HS-27A (cell line): ENCODE measurements at regions not wholly inside any gene's neighbourhood (a gene's known extent, or its start where the extent isn't known, plus 50 kb on each side); places are given as distances from the start of the nearest gene placed in this dataset.
"Not testable (repeated sequence)": the region's sequence is repeated elsewhere in the genome, so short reads cannot be mapped to it uniquely, and the experiment has no call there.

Experiments
- DNase-seq: peaks from one replicate; pipeline ENCODE4 v3.0.0-alpha.2; 2012; ENCODE audit warnings: low read depth, missing footprints

DNA sequence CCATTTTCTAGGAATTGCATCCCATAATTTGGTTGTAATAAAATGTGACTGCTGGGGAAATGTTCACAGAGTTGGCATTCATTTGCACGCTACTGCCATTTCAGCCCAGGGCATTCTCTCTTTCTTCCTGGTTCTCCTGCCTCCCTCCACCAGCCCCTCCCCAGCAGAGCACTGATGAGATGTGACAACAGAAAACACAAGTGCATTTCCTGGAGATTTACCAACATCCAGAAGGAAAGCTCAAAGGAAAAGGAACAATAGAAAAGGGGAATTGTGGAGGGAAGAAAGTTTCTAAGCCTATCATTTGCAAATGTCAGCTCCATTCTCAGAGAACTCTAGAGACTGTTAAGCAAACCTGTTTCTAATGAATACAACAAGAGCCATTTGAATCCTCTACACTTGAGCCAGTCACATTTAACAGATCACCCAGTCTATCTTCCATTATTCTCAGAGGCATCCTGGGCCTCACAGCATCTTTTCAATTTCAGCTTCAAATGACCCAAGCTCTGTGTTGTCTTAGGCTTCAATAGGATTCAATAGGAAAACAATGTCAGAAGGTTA lies 395.6 kb upstream of the PBX1 start:
- no peak for DNase-seq

DNA sequence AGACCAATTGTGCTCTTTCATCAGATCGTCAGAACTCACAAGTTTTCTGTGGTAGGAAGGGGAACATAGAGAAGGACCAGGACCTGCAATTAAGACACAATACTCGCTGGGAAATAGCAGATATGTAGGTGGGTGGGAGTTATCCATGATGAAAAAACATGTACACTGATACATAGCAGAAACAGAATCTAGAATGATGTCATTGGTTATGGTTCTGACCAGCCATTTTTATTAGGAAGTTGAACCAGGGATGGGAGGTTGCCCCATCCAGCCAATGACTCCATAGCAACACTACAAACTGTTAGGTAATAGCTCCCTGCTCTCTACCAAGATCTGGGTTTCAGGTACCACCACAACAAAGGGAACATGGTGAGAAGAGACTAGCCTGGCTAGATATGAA lies 393.5 kb upstream of the PBX1 start:
- no peak for DNase-seq

DNA sequence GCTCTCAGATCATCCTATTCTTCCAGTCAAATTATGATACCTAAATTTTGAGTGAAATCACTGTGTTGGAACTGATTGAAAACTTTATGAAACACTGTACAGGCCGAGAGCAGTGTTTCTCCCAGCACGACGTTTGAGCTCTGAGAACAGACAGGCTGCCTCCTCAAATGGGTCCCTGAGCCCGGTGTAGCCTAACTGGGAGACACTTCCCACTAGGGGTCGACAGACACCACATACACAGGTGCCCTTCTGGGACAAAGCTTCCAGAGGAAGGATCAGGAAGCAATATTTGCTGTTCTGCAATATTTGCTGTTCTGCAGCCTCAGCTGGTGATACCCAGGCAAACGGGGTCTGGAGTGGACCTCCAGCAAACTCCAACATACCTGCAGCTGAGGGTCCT lies 392.5 kb upstream of the PBX1 start:
- not testable (repeated sequence) for DNase-seq

DNA sequence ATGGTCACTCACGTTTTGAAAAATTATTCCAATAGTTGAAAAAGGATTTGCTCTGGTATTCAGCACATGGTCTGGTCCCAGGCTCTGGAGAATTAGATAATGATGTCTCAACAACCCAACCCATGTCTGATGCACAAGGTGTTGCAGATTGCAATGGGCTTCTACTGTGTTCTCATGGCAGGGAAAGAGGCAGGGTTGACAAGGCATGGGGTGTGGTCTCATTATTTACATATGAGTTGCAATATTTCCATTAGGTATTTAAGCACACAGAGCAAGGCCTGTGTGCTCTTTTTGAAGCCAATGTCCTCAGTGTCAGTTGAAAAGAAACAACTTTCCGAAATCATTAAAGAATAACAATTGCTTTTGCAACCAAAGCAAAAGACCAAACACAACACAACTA lies 381.9 kb upstream of the PBX1 start:
- no peak for DNase-seq

GRCh38 chr1:164180824-164181223 lies 378.2 kb upstream of the PBX1 start:
- no peak for DNase-seq

DNA sequence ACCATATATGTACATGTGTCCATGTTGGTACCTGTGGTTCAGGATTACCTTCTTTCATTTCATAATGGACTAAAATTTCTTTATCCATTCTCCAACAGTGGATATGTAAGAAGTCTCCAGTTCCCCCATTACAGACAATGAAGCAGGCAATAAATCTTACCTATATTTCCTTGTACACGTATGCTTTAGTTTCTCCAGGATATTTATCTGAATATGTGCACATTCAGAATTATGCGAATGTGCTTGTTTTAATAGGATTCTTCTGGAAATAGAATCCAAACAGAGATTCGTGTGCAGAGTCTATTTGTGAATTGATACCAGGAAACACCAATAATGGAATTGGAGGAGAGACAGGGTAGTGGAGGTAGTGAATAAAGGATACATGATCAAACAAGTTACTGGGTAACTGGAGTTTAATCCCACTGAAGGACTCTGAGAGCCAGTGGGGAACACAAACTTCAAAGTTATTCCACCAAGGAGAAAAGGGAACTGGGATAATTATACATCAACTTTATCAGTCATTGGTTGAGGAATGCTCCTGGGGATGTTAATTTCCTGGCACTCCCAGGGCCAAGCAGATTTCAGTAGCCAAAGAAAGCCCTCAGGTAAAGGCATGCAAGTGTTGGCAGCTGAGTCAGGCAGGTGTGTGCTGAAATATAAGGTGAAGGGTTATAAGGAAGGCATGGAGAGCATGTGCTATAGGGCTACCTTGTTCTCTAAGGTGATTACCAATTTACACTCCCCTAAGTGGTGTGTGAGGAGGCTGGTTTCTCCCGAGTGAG lies 374.9 kb upstream of the PBX1 start:
- DNase-seq = no peak

DNA sequence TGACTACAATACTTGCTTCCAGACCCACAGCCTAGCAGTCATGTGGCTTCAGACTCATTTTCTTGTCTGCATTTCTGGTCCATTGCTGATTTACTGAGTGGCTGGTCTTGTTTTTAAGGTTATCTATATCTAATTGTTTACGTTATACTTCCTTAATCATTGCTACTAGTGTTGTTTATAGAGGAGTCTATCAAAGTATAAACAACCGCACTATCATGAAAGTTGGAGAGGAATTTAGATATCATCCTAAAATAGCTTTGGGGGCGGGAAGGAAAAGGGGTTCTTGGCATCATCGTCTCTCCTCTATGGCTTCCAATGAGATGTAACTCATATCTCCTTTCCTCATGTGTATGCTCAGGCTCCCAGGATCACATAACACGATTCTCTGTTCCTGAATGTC lies 372.1 kb upstream of the PBX1 start:
- no peak for DNase-seq

DNA sequence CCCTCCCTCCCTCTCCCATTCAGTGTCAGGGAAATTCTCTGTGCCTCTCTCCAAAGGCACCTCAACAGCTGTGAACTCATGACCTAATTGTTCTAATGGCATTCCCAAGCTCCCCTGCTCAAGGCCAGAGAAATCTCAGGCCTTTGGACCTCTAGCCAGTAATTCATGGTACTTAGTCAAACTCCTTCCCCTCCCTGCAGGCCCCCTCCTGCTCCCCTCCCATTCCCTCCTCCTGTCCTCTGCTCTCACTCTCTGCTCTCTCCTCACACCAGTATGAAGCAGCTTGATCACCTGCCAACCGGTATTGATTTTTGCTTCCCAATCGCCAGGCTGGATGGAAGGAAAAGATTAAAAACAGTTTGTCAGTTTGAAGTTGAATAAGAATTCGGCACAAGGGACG lies 370.5 kb upstream of the PBX1 start:
- no peak for DNase-seq

- DNase-seq = no peak
Observed at GRCh38 chr1:164191191-164191590, 367.8 kb upstream of the PBX1 start.

DNA sequence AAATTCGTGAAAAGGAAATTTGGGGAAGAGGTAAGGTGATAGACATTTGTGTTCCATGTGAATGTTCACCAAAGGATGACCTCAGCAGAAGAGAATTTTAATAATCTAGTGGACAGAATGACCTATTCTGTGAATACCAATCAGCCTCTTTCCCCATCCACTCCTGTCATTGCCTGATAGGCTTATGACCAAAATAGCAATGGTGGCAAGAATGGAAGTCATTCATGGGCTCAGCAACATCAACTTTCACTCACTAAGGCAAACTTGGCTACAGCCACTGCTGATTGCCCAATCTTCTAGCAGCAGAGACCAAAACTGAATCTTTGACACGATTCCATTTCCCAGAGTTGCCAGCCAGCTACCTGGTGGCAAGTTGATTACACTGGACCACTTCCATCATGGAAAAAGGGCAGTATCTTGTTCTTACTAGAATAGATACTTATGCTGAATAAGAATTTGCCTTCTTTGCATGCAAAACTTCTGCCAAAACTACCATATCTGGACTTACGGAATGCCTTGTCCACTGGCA lies 348.7 kb upstream of the PBX1 start:
- no peak for DNase-seq

DNA sequence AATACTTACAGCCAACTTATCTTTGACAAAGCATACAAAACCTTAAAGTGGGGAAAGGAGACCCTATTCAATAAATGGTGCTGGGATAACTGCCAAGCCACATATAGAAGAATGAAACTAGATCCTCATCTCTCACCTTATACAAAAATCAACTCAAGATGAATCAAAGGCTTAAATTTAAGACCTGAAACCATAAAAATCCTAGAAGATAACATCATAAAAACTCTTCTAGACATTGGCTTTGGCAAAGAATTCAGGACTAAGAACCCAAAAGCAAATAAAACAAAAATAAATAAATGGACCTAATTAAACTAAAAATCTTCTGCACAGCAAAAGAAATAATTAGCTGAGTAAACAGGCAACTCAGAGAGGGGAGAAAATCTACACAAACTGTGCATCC lies 335.6 kb upstream of the PBX1 start:
- no peak for DNase-seq

- DNase-seq = no peak
Observed at GRCh38 chr1:164225011-164225410, 334.0 kb upstream of the PBX1 start.

GRCh38 chr1:164226977-164227376 lies 332.0 kb upstream of the PBX1 start:
- DNase-seq = no peak

GRCh38 chr1:164228928-164229327 lies 330.1 kb upstream of the PBX1 start:
- DNase-seq = no peak

DNA sequence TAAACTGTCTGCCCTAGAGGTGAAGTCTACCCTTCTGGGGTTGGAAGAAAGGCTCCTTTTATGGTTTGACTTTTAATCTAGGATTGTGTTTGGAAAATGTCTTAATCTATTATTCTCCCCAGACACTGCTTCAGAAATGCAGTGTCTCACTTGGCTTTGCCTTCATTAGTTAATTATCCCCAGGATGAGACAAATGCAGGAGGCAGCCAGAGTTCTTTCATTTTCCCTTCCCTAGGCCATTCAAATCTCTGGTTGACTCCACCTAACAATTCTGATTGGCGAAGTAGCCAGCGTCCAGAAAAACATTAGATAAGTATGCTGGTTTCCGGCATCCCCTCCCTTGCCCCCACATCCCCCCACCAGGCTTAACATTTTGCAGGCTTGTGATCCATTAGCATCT lies 325.8 kb upstream of the PBX1 start:
- DNase-seq = no peak

DNA sequence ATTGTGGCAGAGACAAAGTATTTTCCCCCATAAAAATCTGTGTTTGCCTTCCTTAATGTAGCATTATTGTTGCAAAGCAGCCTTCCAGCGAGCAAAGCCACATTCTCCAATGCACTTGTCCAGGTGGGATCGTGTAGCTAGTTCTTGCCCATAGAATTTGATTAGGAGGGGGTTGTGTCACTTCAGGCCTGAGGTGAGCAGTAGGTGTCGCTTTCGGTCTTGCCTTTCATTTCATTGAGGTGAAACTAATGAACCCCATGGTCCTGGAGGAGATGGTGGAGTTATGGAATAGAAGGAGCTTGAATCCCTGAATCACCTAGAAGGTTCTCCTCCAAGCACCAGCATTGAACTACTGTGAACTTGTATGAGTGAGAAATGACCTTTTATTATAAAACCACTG lies 318.9 kb upstream of the PBX1 start:
- no peak for DNase-seq

- DNase-seq = no peak
Observed at GRCh38 chr1:164250365-164250764, 308.6 kb upstream of the PBX1 start.

DNA sequence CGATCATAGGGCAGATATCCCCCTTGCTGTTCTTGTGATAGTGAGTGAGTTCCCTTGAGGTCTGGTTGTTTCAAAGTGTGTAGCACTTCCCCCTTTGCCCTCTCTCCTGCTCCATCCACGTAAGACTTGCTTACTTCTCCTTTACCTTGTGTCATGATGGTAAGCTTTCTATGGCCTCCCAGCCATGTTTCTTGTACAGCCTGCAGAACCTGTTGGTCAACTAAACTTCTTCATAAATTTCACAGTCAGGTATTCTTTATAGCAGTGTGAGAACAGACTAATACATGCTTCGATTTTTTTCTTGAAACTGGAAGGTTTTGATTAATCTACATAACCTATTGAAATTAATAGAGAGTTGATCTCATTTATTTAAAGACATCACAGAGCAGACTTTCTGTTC lies 302.5 kb upstream of the PBX1 start:
- DNase-seq = no peak

- no peak for DNase-seq
Observed at GRCh38 chr1:164261691-164262240, 297.2 kb upstream of the PBX1 start.

DNA sequence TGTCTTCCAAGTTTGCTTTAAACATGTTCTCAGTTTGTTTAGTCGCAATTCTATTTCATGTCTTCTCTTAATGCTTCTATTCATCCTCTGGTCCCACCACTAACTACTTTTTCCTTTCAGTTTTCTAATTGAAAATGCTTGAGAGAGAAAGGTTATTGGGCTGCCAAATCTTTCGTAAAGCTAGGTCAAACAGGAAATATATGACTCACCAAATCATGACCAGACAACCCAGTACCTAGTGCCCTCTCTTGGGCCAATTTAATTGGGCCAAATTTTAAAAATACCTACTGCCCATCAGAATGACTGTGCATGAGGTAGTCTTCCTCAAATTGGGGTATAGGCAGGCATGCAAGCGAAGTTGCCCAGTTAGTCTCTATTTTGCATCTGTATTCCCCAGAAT lies 295.4 kb upstream of the PBX1 start:
- no peak for DNase-seq

DNA sequence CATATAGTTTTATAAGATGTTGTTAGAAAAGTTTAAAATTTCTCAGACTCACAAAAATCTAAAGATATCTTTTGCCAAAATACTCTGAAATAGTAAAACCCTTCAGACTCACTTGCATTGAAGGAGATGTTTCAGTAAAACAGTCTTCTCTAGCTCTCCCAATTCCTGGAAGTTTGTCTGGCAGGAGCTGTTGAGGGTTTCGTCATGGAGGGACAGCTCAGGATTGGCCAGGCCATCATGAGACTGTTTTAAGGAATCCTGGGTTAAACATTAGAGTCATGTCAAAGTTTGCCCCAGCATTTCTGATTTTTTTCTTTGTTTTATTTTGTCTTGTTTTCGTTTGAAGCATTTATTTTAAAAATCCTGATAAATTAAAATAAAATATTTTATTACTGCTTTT lies 293.8 kb upstream of the PBX1 start:
- DNase-seq = no peak

GRCh38 chr1:164272156-164272555 lies 286.8 kb upstream of the PBX1 start:
- DNase-seq = no peak

DNA sequence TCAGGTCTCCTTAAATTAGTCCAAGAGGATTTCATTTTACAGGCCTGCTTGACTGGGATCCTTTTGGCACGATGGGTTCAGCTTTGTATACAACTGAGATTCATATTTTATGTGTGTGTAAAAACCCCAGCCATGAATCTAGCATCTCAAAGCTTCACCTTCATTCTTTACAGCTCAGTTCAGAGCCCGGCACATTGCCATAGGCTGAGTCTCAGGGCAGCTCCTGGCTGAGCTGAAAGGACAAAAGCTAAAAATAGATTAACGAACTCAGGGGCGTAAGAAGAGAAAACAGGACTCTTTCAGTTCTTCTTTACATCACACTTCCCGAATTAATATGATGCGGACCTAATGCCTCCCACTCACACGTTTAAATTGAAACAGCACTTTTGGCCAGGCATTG lies 262.8 kb upstream of the PBX1 start:
- no peak for DNase-seq

- DNase-seq = no peak
Observed at GRCh38 chr1:164308101-164308500, 250.9 kb upstream of the PBX1 start.
